ENCODE measurements at regions not wholly inside any gene's neighbourhood (a gene's known extent, or its start where the extent isn't known, plus 50 kb on each side); places are given as distances from the start of the nearest gene placed in this dataset.
"Not testable (repeated sequence)": the region's sequence is repeated elsewhere in the genome, so short reads cannot be mapped to it uniquely, and the experiment has no call there.

DNA sequence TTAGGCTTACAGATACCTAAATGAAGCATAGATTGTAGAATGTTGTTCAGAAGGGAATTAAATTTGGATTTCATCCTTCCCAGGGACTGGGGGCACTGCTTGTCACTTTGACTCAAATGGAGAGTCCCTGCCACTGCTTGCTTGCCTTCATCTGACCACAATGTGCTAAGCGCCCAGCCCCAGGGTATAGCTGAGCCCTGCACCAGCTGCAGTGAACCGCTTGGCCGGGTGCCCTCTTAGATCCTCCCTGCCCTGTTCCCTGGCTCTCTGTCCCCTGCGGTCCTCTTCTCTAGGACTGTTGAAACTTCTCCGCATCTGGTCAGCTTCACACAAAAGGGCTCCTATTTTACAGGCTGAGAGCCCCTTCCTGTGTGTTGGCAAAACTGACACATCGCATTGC lies 170.9 kb downstream of the BCL2L11 start:
- 0% methylated on average over 1 of the region's 6 CpGs for WGBS, 2 donors (ENCODE audit: low coverage in 1 of 2)
- H3K27ac ChIP-seq, H3K27me3 ChIP-seq, H3K9me3 ChIP-seq, ATAC-seq, H3K4me1 ChIP-seq, H3K4me3 ChIP-seq, H3K36me3 ChIP-seq: not testable (repeated sequence)

GRCh38 chr2:111292232-111292968 lies 171.7 kb downstream of the BCL2L11 start:
- not testable (repeated sequence) for H3K4me3 ChIP-seq, ATAC-seq, H3K27me3 ChIP-seq, H3K27ac ChIP-seq, H3K9me3 ChIP-seq, H3K36me3 ChIP-seq, H3K4me1 ChIP-seq
- WGBS, 2 donors (ENCODE audit: low coverage in 1 of 2): 83% methylated on average over 5 of the region's 10 CpGs; no CpG with 5 or more reads in 1 of the 2 donors

- no CpG with 5 or more reads among the region's 7 CpGs for WGBS, 2 donors (ENCODE audit: low coverage in 1 of 2)
- not testable (repeated sequence) for H3K36me3 ChIP-seq, ATAC-seq
Observed at GRCh38 chr2:111294699-111295098, 174.0 kb downstream of the BCL2L11 start.

GRCh38 chr2:111296122-111296804 lies 175.5 kb downstream of the BCL2L11 start:
- H3K27me3 ChIP-seq, H3K9me3 ChIP-seq, H3K27ac ChIP-seq, H3K4me1 ChIP-seq, ATAC-seq, H3K4me3 ChIP-seq, H3K36me3 ChIP-seq: not testable (repeated sequence)
- WGBS, 2 donors (ENCODE audit: low coverage in 1 of 2): 80% methylated on average over 1 of the region's 6 CpGs; no CpG with 5 or more reads in 1 of the 2 donors

More at GRCh38 chr2:111294699-111295098, 174.0 kb downstream of the BCL2L11 start:
- not testable (repeated sequence) for H3K27me3 ChIP-seq, H3K27ac ChIP-seq, H3K4me3 ChIP-seq, H3K9me3 ChIP-seq, H3K4me1 ChIP-seq

DNA sequence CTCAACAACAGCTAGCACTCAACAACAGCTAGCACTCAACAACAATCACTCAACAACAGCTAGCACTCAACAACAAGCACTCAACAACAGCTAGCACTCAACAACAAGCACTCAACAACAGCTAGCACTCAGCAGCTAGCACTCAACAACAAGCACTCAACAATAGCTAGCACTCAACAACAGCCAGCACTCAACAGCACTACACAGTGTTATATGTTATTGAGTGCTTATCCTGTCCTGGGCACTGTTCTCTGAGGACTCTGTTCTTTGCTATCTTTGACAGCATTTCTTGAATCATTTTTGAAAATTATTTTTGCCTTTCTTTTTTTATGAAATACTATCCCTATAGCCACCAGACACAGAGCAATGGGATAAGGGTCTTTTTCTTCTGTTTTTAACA lies 176.4 kb downstream of the BCL2L11 start:
- H3K36me3 ChIP-seq, ATAC-seq, H3K4me3 ChIP-seq, H3K4me1 ChIP-seq, H3K9me3 ChIP-seq, H3K27ac ChIP-seq, H3K27me3 ChIP-seq: not testable (repeated sequence)

DNA sequence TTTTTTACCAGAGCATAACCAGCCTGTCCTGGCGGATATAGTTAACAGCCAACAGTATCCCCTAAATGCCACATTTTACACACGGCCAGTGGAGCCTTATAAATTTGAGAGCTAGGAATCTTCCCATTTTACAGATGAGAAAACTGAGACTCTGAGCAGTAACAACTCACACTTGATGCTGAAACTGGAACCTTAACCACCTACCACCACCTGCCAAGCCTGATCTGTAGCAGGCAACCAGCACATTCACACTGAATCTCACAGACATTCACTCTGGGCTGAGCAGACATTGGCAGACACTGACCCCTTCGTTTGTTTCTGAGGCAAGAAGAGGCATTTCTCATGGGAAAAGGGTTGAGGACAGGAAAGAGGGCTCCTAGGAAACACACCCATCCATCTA lies 178.2 kb downstream of the BCL2L11 start:
- not testable (repeated sequence) for ATAC-seq, H3K27me3 ChIP-seq, H3K27ac ChIP-seq, H3K9me3 ChIP-seq, H3K4me3 ChIP-seq, H3K36me3 ChIP-seq, H3K4me1 ChIP-seq
- 100% methylated on average over 2 of the region's 3 CpGs; no CpG with 5 or more reads in 1 of the 2 donors for WGBS, 2 donors (ENCODE audit: low coverage in 1 of 2)

DNA sequence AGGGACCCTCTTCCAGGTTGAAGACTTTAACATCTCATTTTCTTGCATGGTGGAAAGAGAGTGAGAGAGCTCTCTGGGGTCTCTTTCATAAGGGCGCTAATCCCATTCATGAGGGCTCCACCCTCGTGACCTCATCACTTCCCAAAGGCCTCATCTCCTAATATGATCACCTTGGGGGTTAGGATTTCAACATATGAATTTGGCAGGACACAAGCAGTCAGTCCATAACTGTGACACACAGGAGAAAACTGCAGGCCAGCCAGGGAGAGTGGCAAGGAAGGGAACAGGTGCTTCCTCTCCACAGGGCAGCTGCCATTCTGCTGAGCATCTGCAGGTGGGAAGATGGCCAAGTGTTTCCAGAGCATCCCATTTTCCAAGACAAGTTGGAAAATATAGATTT lies 178.9 kb downstream of the BCL2L11 start:
- WGBS, 2 donors (ENCODE audit: low coverage in 1 of 2): 100% methylated on average over 1 of the region's 2 CpGs; no CpG with 5 or more reads in 1 of the 2 donors
- ATAC-seq, H3K36me3 ChIP-seq, H3K27me3 ChIP-seq, H3K9me3 ChIP-seq, H3K4me1 ChIP-seq, H3K4me3 ChIP-seq, H3K27ac ChIP-seq: not testable (repeated sequence)

- no CpG with 5 or more reads among the region's 3 CpGs for WGBS, 2 donors (ENCODE audit: low coverage in 1 of 2)
- H3K27me3 ChIP-seq, H3K4me1 ChIP-seq, ATAC-seq, H3K4me3 ChIP-seq, H3K27ac ChIP-seq, H3K36me3 ChIP-seq, H3K9me3 ChIP-seq: not testable (repeated sequence)
Observed at GRCh38 chr2:111301677-111302076, 181.0 kb downstream of the BCL2L11 start.

DNA sequence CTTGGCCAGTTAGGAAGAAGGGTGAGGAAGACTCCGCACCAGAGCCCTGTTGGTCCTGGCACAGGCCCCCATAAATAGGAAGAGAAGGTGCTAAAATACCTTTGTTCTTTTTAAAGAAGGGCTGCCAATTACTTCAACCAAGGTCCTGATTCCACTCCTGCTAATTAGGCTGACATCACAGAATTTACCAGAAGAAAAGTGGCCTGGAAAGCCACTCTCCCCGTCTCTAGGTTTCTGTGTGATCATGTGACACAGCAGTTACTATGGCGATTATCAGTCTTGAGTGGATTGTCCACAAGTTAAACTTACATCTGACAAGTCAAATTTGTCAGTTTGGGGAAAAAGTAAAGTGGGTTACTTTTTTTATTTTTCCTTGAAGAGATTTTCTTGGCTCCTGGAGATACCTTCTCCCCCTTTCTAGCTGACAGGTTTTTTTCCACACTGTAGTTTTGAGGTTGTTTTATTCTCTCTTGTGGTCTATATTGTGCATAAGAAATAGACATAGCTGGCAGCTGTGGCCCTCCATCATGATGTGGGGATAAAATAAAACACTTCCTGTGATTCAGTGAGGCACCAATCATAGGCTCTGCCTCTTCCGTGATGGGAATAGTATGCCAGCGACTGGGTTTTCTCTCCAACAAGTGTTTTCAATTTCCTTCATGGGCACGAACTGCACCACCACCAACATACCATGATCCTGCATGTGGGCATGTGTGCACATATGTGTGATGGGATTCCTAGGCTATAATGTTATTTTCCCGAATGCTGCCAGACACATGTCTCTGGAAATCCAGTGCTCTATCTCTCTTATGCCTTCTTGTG lies 181.9 kb downstream of the BCL2L11 start:
- H3K4me3 ChIP-seq, H3K9me3 ChIP-seq, ATAC-seq, H3K4me1 ChIP-seq, H3K27ac ChIP-seq, H3K36me3 ChIP-seq, H3K27me3 ChIP-seq: not testable (repeated sequence)
- WGBS, 2 donors (ENCODE audit: low coverage in 1 of 2): 40 to 83% methylated on average over 1 of the region's 7 CpGs

DNA sequence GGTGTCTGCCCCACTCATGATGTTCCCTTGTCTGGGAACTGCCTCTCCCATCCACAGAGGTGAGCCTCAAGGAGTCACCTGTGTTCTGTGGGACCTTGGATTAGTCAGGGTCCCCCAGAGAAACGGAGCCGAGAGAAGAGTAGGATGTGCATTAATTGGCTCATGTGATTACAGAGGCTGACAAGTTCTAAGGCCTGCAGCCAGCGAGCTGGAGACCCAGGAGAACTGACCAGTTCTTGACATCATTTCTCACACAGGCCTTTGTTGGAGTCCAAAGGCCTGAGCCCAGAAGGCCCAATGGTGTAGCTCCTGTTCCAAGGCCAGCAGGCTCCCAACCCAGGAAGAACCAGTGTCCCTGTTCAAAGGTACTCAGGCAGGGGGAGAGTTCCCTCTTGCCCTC lies 186.6 kb downstream of the BCL2L11 start:
- H3K36me3 ChIP-seq, H3K4me3 ChIP-seq, H3K9me3 ChIP-seq, H3K27ac ChIP-seq, H3K27me3 ChIP-seq, ATAC-seq, H3K4me1 ChIP-seq: not testable (repeated sequence)
- no CpG with 5 or more reads among the region's 3 CpGs for WGBS, 2 donors (ENCODE audit: low coverage in 1 of 2)

GRCh38 chr2:111309231-111310075 lies 188.7 kb downstream of the BCL2L11 start:
- H3K36me3 ChIP-seq, H3K27me3 ChIP-seq, H3K9me3 ChIP-seq, H3K4me3 ChIP-seq, ATAC-seq, H3K4me1 ChIP-seq, H3K27ac ChIP-seq: not testable (repeated sequence)
- WGBS, 2 donors (ENCODE audit: low coverage in 1 of 2): 0 to 100% methylated on average over 1 of the region's 6 CpGs

- not testable (repeated sequence) for ATAC-seq, H3K4me3 ChIP-seq, H3K9me3 ChIP-seq, H3K27me3 ChIP-seq, H3K36me3 ChIP-seq, H3K27ac ChIP-seq, H3K4me1 ChIP-seq
- no CpG with 5 or more reads among the region's 8 CpGs for WGBS, 2 donors (ENCODE audit: low coverage in 1 of 2)
Observed at GRCh38 chr2:111310395-111310794, 189.7 kb downstream of the BCL2L11 start.

DNA sequence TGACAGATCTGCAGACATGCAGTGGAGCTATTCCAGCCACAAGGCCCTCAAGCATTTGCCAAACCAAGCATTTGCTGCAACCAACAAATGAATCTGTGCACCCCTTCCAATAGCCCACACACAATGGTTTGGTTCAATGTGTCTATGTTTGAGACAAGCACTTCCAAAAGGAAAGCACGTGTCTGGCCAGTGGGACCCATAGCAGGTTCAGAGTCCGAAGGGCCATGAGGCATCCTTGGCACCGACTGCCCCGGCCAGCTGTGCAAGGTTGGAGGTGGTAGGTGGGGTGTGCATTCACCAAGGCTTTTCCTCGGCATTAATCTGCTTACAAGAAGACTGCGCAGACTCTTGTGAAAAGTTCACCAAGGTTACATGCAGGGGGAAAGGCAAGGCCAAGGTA lies 190.9 kb downstream of the BCL2L11 start:
- not testable (repeated sequence) for ATAC-seq, H3K27ac ChIP-seq, H3K27me3 ChIP-seq, H3K4me3 ChIP-seq, H3K36me3 ChIP-seq, H3K4me1 ChIP-seq, H3K9me3 ChIP-seq
- no CpG with 5 or more reads among the region's 6 CpGs for WGBS, 2 donors (ENCODE audit: low coverage in 1 of 2)

Measured in gastroesophageal sphincter (tissue), 4 donors.